Left colon (tissue), 2 donors: ENCODE measurements at regions not wholly inside any gene's neighbourhood (a gene's known extent, or its start where the extent isn't known, plus 50 kb on each side); places are given as distances from the start of the nearest gene placed in this dataset.

Experiments used
- ATAC-seq: fragments of 200-7000 bp; cut with Tn5 transposase; one replicate; pipeline ENCODE4 v1.9.1; 2020; ENCODE audit warnings: mild to moderate bottlenecking, moderate library complexity
- DNase-seq, 2 donors: peaks; one replicate each; pipeline ENCODE4 v3.0.0-alpha.2; 2020
- intact Hi-C, 2 donors: fragments of 100-400 bp; cut with DNase I in 1 of 2; cut with micrococcal nuclease in 1 of 2; formaldehyde crosslinking; loops; one replicate each; pipeline versions ENCODE4 v1.11.2 to v1.14.0; 2022; cut with DNase I, micrococcal nuclease
- donor health status: DM: no; HTN: no; CAD: no.
- donor health status: DM: yes; HTN: yes; CAD: no.

GRCh38 chr13:22499919-22500318 is 680.9 kb upstream of the SGCG start:
- DNase-seq (no peak), ATAC-seq (no peak)
- intact Hi-C loops, result no loop called here

DNA sequence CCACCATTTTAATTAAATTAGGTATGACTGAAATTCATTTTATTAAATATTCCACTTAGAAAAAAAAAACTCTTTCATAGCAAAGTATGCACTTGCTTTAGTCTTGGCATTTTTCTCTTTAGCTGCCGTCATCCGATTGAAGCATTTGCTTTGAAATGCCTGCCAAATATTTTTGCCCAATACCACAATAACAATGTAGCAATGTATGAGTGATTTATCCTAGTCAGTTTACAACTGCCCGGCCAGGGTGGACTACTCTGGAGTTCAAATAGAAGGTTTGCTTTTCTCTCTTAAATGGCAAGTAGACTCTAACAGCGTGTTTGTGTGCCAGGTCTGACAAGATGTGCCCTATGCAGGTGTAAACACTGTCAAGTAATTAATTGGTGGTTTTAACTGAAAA is 675.3 kb upstream of the SGCG start:
- no peak for DNase-seq
- ATAC-seq, result no peak
- intact Hi-C loops, result no loop called here

DNA sequence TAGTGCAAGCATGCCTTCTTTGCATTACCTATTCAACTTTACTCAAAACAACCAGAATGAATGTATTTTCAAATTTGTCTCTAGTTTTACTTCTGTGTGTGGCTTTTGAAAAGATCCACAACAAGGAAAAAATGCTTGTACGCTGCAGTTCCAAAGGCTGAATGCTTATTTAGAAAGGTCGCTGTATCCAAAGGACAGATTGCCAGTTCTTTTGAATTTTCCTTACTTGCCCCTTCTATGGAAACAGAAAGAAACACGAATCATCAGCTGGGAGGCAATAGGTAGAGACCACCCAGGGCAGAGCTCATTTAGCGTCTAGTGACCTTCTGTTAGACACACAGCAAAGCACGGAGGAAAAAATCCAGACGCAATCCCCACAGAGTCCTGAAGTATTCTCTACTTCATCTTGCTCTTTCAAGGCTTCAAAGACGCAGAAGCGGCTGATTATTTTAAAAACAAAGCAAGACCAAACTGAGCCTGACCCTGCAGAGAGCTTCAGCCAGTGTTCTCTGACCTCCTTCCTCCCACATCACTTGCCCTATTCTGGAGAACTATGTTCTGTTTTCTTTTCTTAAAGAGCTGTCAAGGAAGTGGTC is 674.6 kb upstream of the SGCG start:
- DNase-seq (no peak), ATAC-seq (no peak)
- intact Hi-C loops, result no loop called here

DNA sequence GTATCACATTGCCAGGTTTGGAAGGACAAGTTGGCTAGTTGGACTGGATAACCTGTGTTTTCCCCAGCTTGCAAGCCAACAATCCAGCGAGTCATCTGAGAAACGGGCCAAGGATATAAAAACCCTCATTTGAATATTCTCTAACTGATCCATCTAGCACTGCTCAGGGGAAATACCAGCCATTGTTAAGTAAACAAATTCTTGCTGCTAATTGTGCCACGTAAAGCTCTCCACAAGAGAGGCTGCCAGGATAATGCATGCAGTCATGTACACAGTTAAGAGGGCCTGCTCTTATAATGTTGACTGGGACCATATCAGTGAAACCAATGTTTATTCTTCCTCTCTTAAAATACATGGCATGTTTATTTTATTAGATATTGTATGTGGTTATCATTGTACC is 663.2 kb upstream of the SGCG start:
- intact Hi-C loops, result no loop called here
- no peak for ATAC-seq
- DNase-seq, result no peak

DNA sequence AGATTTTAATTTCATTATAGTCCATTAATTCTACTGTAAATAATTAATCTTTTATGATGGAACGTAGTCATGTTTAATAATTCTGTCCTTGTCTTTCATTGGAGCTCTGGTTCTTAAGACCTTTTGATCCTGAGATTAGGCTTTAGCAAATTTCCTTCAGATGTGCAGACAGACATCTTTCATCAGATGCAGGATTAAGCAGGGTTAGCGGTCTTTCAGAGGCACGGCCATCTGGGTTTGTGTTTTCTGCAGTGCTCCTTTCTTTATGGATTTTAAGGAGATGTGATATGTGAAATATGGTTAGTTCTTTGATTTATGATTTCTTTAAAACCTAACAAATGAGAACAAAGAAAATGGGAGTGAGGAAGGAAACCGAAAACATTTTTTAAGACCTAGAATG is 643.9 kb upstream of the SGCG start:
- DNase-seq, result no peak
- no peak for ATAC-seq
- intact Hi-C loops, result no loop called here

- no peak for ATAC-seq
- peak in 1 of 2 donors; percentile 2 for DNase-seq
- intact Hi-C loops, result no loop called here
These were observed 642.4 kb upstream of the SGCG start for GRCh38 chr13:22538400-22538799.

DNA sequence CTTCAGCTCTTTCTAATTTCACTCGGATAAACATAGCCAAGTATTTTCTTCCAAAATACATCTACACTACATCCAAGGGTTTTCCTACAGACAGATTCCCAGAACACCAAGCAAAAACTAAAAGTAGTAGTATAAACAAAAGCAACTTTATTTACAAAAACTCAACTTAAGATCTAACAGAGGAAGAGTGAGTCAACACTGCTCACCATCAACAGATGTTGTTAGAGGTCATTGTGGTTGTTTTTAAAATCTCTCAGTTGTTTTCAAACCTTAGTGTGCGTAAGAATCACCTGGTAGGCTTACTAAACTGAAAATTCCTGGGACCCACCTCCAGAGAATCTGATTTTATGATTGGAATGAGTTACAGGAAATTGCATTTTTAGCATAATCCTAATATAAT is 631.7 kb upstream of the SGCG start:
- DNase-seq (no peak), ATAC-seq (no peak)
- intact Hi-C loops, result no loop called here

- no peak for ATAC-seq
- no peak for DNase-seq
- intact Hi-C loops, result no loop called here
These were observed 619.2 kb upstream of the SGCG start for GRCh38 chr13:22561581-22561980.

DNA sequence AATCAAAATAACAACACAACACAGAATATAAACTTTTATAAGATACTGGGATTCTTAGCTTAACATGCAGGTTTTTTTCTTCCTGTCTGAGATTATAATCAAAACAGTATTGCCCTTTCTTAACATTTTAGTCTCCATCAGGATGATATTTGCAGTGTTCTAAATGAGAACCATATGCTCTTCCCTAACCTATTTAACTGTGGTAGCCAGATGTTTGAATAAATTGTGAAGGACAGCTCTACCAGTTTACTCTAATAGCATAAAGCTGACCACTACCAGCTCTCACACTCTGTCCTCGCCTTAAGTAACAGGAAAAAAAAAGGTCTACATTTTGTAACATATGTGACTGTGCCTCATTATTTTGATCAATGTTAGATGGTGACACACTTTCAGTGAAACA is 618.7 kb upstream of the SGCG start:
- ATAC-seq (no peak), DNase-seq (no peak)
- intact Hi-C loops, result no loop called here

GRCh38 chr13:22563272-22563671 is 617.5 kb upstream of the SGCG start:
- intact Hi-C loops, result no loop called here
- no peak for DNase-seq
- no peak for ATAC-seq

- intact Hi-C loops, result no loop called here
- no peak for ATAC-seq
- no peak for DNase-seq
These were observed 611.0 kb upstream of the SGCG start for GRCh38 chr13:22569811-22570210.

DNA sequence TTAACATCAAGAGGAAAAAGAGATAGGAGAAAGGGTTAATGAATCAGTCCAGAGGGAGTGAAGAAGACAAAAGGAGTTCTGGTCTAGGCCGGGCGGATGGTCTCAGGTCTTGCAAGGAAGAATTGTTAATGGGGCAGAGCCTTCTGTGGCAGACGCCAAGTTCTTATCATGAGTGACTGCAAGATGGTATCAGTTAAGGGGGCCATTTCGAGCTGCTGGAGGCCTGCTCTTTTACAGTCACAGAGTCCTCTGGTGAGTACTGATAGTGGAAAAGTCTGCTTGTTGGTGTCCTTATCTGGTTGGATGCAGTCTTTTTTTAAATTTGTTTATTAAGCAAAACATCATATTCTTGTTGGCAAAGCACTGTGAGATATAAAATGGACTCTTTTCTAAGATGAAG is 590.9 kb upstream of the SGCG start:
- intact Hi-C loops, result no loop called here
- ATAC-seq (no peak), DNase-seq (no peak)

DNA sequence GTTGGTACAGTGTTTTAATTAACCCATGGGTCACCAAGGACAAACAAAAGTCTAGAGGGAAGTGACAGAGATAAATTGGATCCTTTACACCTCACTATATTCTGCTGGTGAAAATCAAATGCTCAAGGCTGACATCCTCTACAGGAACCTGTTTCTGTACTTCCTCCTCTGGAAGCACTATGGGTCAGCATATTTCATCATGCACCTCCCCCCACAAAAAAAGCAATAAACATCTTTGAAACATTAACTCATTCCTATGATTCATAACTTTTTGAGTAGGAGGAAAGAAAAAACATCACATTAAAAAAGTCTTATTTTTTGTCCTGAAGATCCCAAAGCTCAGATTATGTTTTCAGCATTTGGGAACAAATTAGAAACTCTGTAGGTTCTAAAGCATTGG is 588.3 kb upstream of the SGCG start:
- DNase-seq, result no peak
- intact Hi-C loops, result no loop called here

GRCh38 chr13:22594041-22594440 is 586.7 kb upstream of the SGCG start:
- ATAC-seq, result no peak
- intact Hi-C loops, result no loop called here

More for the DNA sequence above, 588.3 kb upstream of the SGCG start:
- ATAC-seq, result no peak

DNA sequence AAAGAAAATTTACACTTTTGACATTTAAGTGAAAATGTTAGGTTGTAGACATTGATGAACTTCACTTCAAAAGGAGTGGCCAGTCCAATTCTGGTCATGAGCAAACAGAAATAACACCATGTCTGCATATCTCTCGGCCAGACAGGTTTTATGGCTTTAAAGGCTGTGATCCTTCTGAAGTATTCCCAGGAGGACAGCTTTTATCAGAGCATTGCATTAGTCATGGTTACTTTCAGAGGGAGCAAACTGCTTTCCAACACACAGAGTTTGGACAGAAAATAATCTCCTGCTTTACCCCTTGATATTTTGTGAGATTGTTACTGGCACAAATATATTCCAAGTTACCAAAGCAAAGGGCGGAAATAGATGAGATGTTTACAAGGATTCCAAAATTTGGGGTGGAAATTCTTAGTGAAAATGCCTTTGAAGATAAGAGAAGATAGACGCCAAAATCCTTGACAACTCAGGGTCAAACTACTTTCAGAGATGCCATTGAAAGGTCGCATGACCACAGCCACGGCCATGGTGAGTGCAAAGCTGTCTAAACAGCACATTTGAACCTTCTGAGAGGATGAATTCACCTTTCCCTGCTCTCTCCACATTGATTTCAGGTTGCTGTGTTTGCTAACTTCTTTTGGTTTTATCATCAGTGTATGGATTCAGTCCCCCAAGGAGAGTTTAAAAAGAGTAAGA is 584.5 kb upstream of the SGCG start:
- ATAC-seq (no peak), DNase-seq (no peak)
- intact Hi-C loops, result no loop called here

More at GRCh38 chr13:22594041-22594440, 586.7 kb upstream of the SGCG start:
- DNase-seq, result no peak

GRCh38 chr13:22599156-22599555 is 581.6 kb upstream of the SGCG start:
- intact Hi-C loops, result no loop called here
- ATAC-seq (no peak), DNase-seq (no peak)

GRCh38 chr13:22618002-22618401 is 562.8 kb upstream of the SGCG start:
- no peak for DNase-seq
- intact Hi-C loops, result no loop called here
- no peak for ATAC-seq

DNA sequence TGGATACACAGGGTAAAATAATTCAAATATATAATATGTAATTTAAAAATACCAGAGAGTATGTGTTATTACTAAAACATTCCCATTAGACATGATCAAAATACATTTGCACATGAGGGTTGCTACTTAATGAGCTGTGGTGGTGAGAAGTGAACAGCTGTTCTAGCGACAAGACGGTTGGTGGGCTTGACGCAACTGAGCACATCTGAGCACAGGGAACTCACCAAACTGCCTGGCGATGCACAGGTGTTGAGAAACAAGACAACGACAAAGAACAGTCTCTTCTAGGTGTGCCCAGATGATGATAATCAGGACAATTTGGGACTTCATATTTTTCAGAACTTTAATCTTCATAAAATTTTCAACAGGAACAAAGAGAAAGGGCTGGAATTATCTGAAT is 555.1 kb upstream of the SGCG start:
- ATAC-seq (no peak), DNase-seq (no peak)
- intact Hi-C loops, result no loop called here

DNA sequence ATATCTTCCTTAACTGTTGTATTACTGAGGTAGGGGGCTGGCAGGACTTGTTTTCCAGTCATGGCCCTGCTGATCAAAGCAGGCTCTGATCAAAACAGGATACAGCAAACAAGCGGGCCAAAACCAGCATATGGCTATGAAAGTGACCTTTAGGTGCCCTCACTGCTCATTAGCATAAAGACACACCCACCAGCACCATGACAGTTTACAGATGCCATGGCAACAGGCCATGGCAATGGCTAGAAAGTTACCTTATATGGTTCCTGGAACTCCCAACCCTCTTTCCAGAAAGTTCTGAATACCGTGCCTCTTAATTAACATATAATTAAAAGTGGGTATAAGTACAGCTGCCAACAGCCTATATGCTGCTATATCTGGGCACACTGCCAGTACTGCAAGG is 551.4 kb upstream of the SGCG start:
- ATAC-seq (no peak), DNase-seq (no peak)
- intact Hi-C loops, result no loop called here

GRCh38 chr13:22642088-22642487 is 538.7 kb upstream of the SGCG start:
- ATAC-seq (no peak), DNase-seq (no peak)
- intact Hi-C loops, result no loop called here

- ATAC-seq (no peak), DNase-seq (no peak)
- intact Hi-C loops, result no loop called here
These were observed 535.8 kb upstream of the SGCG start for GRCh38 chr13:22644941-22645340.
